ENCODE measurements at regions not wholly inside any gene's neighbourhood (a gene's known extent, or its start where the extent isn't known, plus 50 kb on each side); places are given as distances from the start of the nearest gene placed in this dataset.
A peak's percentile ranks its signal among the peaks of the same experiment; 100 is the strongest.

DNA sequence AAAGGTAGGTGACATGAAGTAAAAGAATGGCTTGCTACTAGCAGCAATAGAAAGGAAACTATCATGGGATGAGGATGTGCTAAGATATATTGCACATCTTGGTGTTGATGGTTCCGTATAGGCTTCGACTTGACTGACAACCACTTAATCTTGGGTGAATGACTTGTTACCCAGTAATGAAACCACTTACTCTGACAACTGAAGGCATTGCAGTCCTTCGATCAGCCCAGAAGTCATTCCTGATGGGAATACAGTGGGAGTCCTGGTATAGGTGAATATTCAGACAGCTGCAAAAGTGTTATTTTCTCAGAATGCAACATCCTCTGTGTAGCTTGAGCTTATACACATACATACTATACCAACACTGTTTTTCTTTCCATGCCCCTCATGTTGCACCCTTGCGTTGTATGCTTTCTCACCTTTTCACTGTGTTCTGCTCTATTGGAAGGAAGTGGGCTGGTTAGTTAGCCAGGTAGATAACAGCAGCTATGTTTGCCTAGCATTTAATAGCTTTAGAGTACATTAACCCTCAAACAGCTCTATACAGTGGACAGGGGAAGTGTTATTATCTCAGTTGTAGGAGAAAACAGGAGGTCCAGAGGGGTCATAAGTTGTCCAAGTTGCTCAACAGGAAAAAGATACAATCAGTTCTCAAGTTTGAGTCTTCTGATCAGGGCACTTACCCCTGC is 376.5 kb downstream of the MFSD1 start:
- Histone ChIP-seq H3K36me3 (no peaks in the 10 kb centered on the region), H3K9me3 (no peaks in the 10 kb centered on the region), H3K27me3 (no peaks in the 10 kb centered on the region), H3K4me1 (no peaks in the 10 kb centered on the region), H3K27ac (no peak overlapping the region), H3K4me3 (no peak overlapping the region)
- no peak for TF ChIP-seq POLR2AphosphoS5 (IDR thresholded peaks at IDR 0.05)
- no peak for TF ChIP-seq POLR2A (IDR thresholded peaks at IDR 0.05)
- TF ChIP-seq, protein P1, sequence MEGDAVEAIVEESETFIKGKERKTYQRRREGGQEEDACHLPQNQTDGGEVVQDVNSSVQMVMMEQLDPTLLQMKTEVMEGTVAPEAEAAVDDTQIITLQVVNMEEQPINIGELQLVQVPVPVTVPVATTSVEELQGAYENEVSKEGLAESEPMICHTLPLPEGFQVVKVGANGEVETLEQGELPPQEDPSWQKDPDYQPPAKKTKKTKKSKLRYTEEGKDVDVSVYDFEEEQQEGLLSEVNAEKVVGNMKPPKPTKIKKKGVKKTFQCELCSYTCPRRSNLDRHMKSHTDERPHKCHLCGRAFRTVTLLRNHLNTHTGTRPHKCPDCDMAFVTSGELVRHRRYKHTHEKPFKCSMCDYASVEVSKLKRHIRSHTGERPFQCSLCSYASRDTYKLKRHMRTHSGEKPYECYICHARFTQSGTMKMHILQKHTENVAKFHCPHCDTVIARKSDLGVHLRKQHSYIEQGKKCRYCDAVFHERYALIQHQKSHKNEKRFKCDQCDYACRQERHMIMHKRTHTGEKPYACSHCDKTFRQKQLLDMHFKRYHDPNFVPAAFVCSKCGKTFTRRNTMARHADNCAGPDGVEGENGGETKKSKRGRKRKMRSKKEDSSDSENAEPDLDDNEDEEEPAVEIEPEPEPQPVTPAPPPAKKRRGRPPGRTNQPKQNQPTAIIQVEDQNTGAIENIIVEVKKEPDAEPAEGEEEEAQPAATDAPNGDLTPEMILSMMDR (IDR thresholded peaks at IDR 0.05) = no peak
- no peak for TF ChIP-seq EP300 (IDR thresholded peaks at IDR 0.05)
- WGBS, 2 donors (ENCODE audit: low coverage in 1 of 2) = 87 to 93% methylated on average over 4 of the region's 4 CpGs
- ATAC-seq = no peak

DNA sequence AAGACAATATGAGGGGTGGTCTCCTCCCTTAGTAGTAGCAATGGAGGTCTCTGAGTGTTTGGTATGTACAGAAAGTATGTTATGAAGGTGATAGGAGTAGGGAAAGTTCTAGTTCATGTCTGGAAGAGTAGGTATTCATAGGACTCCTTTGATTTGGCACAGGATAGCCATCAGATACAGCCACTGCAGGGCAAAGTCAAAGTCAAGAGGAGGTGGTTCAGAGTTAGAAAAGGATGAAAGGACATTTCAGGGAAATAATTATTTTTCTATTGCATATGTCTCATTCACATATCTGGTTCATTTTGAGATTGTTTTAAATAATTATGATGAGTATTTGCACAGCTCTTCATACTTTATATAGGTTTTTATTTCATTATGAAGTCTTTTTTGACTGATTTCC is 381.1 kb downstream of the MFSD1 start:
- ATAC-seq = no peak
- Histone ChIP-seq H3K4me1 (peaks cover 0 to 9% (median 0%) of the 10 kb centered on the region in 3 donors), H3K27me3 (no peaks in the 10 kb centered on the region)

DNA sequence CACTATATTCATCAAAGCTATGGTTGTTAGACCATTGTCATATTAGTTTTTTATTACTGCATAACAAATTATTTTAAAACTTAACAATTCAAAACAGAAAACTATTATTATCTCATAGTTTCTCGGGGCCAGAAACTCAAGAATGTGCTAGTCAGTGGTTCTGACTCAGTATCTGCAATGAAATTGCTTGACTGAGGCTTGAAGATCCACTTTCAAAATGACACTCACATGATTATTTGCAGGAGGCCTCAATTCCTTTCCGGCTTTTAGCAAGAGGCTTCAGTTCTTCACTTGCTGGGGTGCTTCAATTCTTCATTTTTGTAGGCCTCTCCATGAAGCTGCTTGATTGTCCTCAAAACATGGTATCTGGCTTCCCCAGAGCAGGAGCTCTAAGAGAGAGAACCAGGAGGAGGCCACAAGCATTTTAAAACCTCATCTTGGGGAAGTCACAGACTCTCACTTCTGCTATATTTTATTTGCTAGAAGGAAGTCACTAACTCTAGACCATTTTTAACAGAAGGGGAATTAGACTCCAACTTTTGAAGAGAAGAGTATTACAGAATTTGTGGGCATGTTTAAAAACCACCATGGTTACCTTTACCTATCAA is 383.7 kb downstream of the MFSD1 start:
- WGBS, 2 donors (ENCODE audit: low coverage in 1 of 2) = 74 to 80% methylated on average over 2 of the region's 2 CpGs
- Histone ChIP-seq H3K4me3 (no peak overlapping the region), H3K36me3 (no peaks in the 10 kb centered on the region), H3K4me1 (peaks cover 0 to 9% (median 0%) of the 10 kb centered on the region in 3 donors), H3K27me3 (no peaks in the 10 kb centered on the region), H3K27ac (no peak overlapping the region), H3K9me3 (no peaks in the 10 kb centered on the region)
- ATAC-seq = no peak
- TF ChIP-seq POLR2AphosphoS5 (IDR thresholded peaks at IDR 0.05) (no peak), EP300 (IDR thresholded peaks at IDR 0.05) (no peak), POLR2A (IDR thresholded peaks at IDR 0.05) (no peak)
- TF ChIP-seq, protein P1 (IDR thresholded peaks at IDR 0.05) = no peak

More for the DNA sequence above, 381.1 kb downstream of the MFSD1 start:
- Histone ChIP-seq H3K36me3 (no peaks in the 10 kb centered on the region), H3K4me3 (no peak overlapping the region), H3K9me3 (no peaks in the 10 kb centered on the region), H3K27ac (no peak overlapping the region)
- no peak for TF ChIP-seq POLR2A (IDR thresholded peaks at IDR 0.05)
- TF ChIP-seq, protein P1 (IDR thresholded peaks at IDR 0.05) = no peak
- TF ChIP-seq POLR2AphosphoS5 (IDR thresholded peaks at IDR 0.05) = no peak
- TF ChIP-seq EP300 (IDR thresholded peaks at IDR 0.05) = no peak

DNA sequence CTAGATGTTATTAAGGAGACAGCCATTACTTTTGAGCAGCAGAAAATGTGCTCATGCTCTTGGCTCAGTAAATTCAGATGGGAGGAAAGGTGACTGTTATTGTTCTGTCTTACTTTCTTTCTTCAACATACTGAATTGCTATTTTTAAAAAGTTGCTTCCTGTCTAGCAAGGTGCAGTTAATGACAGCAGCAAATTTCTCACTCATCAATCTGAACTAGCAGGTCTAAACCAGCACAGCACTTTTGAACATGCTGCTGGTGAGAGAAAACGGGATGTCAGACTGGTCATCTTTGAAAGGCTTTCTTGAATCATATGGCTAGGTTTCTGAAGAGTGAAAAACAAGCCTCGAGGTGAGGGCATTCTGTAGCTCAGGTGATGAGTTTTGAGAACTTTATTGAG is 384.7 kb downstream of the MFSD1 start:
- 26 to 48% methylated on average over 2 of the region's 2 CpGs for WGBS, 2 donors (ENCODE audit: low coverage in 1 of 2)
- TF ChIP-seq POLR2A (IDR thresholded peaks at IDR 0.05) = no peak
- TF ChIP-seq EP300 (IDR thresholded peaks at IDR 0.05) = no peak
- TF ChIP-seq, protein P1 (IDR thresholded peaks at IDR 0.05) = no peak
- TF ChIP-seq POLR2AphosphoS5 (IDR thresholded peaks at IDR 0.05) = no peak

DNA sequence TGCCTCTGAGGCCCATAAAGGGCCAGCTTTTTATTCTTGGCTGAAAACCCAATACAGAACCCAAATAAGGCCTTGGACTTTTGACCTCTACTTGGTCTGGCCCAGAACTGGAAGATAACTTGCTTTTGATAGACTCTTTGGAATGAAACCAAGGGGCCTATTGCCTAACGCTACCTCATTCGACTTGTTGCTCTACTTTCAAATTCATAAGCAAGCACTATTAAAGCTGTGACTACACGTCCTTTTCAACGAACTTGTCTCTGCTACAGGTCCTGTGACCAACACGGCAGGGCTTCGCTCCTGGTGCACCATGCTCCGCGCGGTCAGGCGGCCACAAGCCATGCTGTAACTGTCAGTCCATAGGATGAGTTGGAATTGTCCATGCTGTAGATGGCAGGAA is 385.4 kb downstream of the MFSD1 start:
- Histone ChIP-seq H3K27ac (no peak overlapping the region), H3K9me3 (no peaks in the 10 kb centered on the region), H3K27me3 (no peaks in the 10 kb centered on the region), H3K4me1 (peaks cover 0 to 9% (median 0%) of the 10 kb centered on the region in 3 donors), H3K36me3 (no peaks in the 10 kb centered on the region), H3K4me3 (no peak overlapping the region)
- peak; percentile 44 for ATAC-seq
- no peak for TF ChIP-seq EP300 (IDR thresholded peaks at IDR 0.05)
- peak; percentile 88 for TF ChIP-seq POLR2AphosphoS5 (IDR thresholded peaks at IDR 0.05)
- WGBS, 2 donors (ENCODE audit: low coverage in 1 of 2) = 20 to 70% methylated on average over 2 to 10 of the region's 10 CpGs

More for the DNA sequence above, 384.7 kb downstream of the MFSD1 start:
- Histone ChIP-seq H3K36me3 (no peaks in the 10 kb centered on the region), H3K9me3 (no peaks in the 10 kb centered on the region), H3K27ac (no peak overlapping the region), H3K27me3 (no peaks in the 10 kb centered on the region), H3K4me1 (peaks cover 0 to 9% (median 0%) of the 10 kb centered on the region in 3 donors), H3K4me3 (no peak overlapping the region)
- no peak for ATAC-seq

All from gastroesophageal sphincter (tissue), 4 donors.